ENCODE measurements at regions not wholly inside any gene's neighbourhood (a gene's known extent, or its start where the extent isn't known, plus 50 kb on each side); places are given as distances from the start of the nearest gene placed in this dataset.

DNA sequence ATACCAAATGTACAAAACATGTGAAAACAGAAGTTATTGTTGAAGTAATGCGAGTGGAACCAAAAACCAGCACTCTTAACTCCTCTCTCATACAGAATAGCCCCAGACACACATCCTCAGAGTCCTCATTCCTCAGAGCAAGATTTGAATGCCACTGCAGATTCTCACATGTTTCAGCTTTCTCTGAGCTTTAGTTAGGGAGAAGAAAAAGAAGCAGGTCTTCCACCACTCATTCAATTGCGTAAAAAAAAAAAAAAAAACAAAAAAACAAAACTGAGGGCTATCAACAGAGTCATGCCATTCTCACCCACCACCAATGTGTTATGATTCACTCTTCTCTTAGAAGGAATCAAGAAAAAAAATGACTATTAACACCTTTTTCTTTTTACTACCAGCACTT is 287.7 kb downstream of the IPMK start:
- peaks cover 3% of the 10 kb centered on the region; the same call in 2 of the 3 replicates for H3K36me3 Mint-ChIP-seq (ENCODE audit: low read depth)
- TF ChIP-seq ZNF331 (CRISPR knock-in tag; IDR thresholded peaks at IDR 0.05; ENCODE audit: low read depth) (no peak), POLR2AphosphoS5 (IDR thresholded peaks at IDR 0.05; ENCODE audit: low read depth) (no peak), REST (IDR thresholded peaks at IDR 0.05; ENCODE audit: unreplicated experiment) (no peak), NANOG (IDR thresholded peaks at IDR 0.05; ENCODE audit: borderline replicate concordance) (no peak), ETS1 (IDR thresholded peaks at IDR 0.05) (no peak), CREB1 (CRISPR knock-in tag; IDR thresholded peaks at IDR 0.05; ENCODE audit: low read depth) (no peak), EZH2 (IDR thresholded peaks at IDR 0.05; ENCODE audit: low read depth, unreplicated experiment) (no peak), JUNB (IDR thresholded peaks at IDR 0.05; ENCODE audit: unreplicated experiment) (no peak), CTCF (conservative IDR thresholded peaks at IDR 0.05; ENCODE audit: low read depth in 2 of 2) (no peak), STAT1 (IDR thresholded peaks at IDR 0.05; ENCODE audit: unreplicated experiment) (no peak), EZH2phosphoT487 (IDR thresholded peaks at IDR 0.05; ENCODE audit: unreplicated experiment) (no peak), ZNF114 (CRISPR knock-in tag; IDR thresholded peaks at IDR 0.05) (no peak)
- TF ChIP-seq, protein P1, sequence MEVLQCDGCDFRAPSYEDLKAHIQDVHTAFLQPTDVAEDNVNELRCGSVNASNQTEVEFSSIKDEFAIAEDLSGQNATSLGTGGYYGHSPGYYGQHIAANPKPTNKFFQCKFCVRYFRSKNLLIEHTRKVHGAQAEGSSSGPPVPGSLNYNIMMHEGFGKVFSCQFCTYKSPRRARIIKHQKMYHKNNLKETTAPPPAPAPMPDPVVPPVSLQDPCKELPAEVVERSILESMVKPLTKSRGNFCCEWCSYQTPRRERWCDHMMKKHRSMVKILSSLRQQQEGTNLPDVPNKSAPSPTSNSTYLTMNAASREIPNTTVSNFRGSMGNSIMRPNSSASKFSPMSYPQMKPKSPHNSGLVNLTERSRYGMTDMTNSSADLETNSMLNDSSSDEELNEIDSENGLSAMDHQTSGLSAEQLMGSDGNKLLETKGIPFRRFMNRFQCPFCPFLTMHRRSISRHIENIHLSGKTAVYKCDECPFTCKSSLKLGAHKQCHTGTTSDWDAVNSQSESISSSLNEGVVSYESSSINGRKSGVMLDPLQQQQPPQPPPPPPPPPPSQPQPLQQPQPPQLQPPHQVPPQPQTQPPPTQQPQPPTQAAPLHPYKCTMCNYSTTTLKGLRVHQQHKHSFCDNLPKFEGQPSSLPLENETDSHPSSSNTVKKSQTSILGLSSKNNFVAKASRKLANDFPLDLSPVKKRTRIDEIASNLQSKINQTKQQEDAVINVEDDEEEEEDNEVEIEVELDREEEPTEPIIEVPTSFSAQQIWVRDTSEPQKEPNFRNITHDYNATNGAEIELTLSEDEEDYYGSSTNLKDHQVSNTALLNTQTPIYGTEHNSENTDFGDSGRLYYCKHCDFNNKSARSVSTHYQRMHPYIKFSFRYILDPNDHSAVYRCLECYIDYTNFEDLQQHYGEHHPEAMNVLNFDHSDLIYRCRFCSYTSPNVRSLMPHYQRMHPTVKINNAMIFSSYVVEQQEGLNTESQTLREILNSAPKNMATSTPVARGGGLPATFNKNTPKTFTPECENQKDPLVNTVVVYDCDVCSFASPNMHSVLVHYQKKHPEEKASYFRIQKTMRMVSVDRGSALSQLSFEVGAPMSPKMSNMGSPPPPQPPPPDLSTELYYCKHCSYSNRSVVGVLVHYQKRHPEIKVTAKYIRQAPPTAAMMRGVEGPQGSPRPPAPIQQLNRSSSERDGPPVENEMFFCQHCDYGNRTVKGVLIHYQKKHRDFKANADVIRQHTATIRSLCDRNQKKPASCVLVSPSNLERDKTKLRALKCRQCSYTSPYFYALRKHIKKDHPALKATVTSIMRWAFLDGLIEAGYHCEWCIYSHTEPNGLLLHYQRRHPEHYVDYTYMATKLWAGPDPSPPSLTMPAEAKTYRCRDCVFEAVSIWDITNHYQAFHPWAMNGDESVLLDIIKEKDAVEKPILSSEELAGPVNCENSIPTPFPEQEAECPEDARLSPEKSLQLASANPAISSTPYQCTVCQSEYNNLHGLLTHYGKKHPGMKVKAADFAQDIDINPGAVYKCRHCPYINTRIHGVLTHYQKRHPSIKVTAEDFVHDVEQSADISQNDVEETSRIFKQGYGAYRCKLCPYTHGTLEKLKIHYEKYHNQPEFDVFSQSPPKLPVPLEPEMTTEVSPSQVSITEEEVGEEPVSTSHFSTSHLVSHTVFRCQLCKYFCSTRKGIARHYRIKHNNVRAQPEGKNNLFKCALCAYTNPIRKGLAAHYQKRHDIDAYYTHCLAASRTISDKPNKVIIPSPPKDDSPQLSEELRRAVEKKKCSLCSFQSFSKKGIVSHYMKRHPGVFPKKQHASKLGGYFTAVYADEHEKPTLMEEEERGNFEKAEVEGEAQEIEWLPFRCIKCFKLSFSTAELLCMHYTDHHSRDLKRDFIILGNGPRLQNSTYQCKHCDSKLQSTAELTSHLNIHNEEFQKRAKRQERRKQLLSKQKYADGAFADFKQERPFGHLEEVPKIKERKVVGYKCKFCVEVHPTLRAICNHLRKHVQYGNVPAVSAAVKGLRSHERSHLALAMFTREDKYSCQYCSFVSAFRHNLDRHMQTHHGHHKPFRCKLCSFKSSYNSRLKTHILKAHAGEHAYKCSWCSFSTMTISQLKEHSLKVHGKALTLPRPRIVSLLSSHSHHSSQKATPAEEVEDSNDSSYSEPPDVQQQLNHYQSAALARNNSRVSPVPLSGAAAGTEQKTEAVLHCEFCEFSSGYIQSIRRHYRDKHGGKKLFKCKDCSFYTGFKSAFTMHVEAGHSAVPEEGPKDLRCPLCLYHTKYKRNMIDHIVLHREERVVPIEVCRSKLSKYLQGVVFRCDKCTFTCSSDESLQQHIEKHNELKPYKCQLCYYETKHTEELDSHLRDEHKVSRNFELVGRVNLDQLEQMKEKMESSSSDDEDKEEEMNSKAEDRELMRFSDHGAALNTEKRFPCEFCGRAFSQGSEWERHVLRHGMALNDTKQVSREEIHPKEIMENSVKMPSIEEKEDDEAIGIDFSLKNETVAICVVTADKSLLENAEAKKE (CRISPR knock-in tag; IDR thresholded peaks at IDR 0.05): no peak
- ATAC-seq: no peak; the same call in 2 of the 3 replicates
- no peaks in the 10 kb centered on the region for H3F3A ChIP-seq (replicated peaks; ENCODE audit: low read depth)
- H3K4me3 ChIP-seq: no peak overlapping the region
- no peaks in the 10 kb centered on the region for H3K36me3 ChIP-seq (ENCODE audit: insufficient read depth)
- no peak for DNase-seq (ENCODE audit: low spot score)
- H3K27ac ChIP-seq (ENCODE audit: low read depth): no peak overlapping the region
- H3K27me3 Mint-ChIP-seq (ENCODE audit: insufficient read depth, low read depth, poor library complexity): no peaks in the 10 kb centered on the region
- H3K79me2 ChIP-seq (replicated peaks; ENCODE audit: insufficient read depth): no peaks in the 10 kb centered on the region
- no peak overlapping the region for H3K4me3 Mint-ChIP-seq
- H3K4me1 Mint-ChIP-seq: peaks cover 9% of the 10 kb centered on the region
- peak overlapping the region; percentile 87 for H2AFZ ChIP-seq
- H3K9me3 Mint-ChIP-seq: peaks cover 4% of the 10 kb centered on the region; the same call in 1 of the 3 replicates
- peak overlapping the region; percentile 73 for H3K27ac Mint-ChIP-seq
- H3K9me2 ChIP-seq (ENCODE audit: insufficient read depth): no peaks in the 10 kb centered on the region; the same call in 1 of the 2 replicates
- H3K27me3 ChIP-seq (ENCODE audit: insufficient read depth): no peaks in the 10 kb centered on the region
- H4K20me1 ChIP-seq (replicated peaks; ENCODE audit: insufficient read depth): no peaks in the 10 kb centered on the region
- H3K4me2 ChIP-seq: no peak overlapping the region
- peaks cover 6% of the 10 kb centered on the region for H3K4me1 ChIP-seq (ENCODE audit: insufficient read depth)
